HepG2 (cell line): ENCODE measurements at regions not wholly inside any gene's neighbourhood (a gene's known extent, or its start where the extent isn't known, plus 50 kb on each side); places are given as distances from the start of the nearest gene placed in this dataset.

Experiments used
- ATAC-seq: fragments of 200-7000 bp; cut with Tn5 transposase; 3 replicates; pipeline ENCODE4 v1.9.1; 2020; ENCODE audit warnings: mild to moderate bottlenecking, moderate library complexity
- BruUV-seq: library from RNA; stranded (reverse); fragments of 400-500 nt; replicated peaks from 2 replicates; lab custom pipeline; 2021; lab: Mats Ljungman, UMichigan
- CTCF ChIA-PET: fragments of 300-600 bp; formaldehyde crosslinking; extraction: SDS; loops from one replicate; lab custom pipeline; 2021; ENCODE audit warnings: low total read pairs, inconsistent platforms, low intra/inter-chr PET ratio; lab: Yijun Ruan, JAX
- POLR2A ChIA-PET: fragments of 350-600 bp; sonication (Branson Sonifier 250); formaldehyde crosslinking; loops from one replicate; lab custom pipeline; 2020; ENCODE audit warnings: antibody characterized with exemption, inconsistent platforms; lab: Yijun Ruan, JAX
- DNase-seq: peaks from one replicate; pipeline ENCODE4 v3.0.0-alpha.2; 2015; ENCODE audit warnings: low spot score
- FAIRE-seq: peaks from 3 replicates; lab custom pipeline; 2011; peaks lifted over from hg19 to GRCh38; lab: Jason Lieb, UNC
- H2AFZ ChIP-seq: one replicate; pipeline ENCODE4 v1.6.1; 2011; ENCODE audit warnings: low read length, inconsistent platforms
- H3K27ac ChIP-seq: fragments of 300-600 bp; 3 replicates; pipeline ENCODE4 v1.8.0; 2011; ENCODE audit warnings: mixed run types, mild to moderate bottlenecking, mixed read lengths, low read length, inconsistent platforms; ENCODE audit not compliant: insufficient read depth; ENCODE audit errors: extremely low read length
- H3K27me3 ChIP-seq, 2 experiments: fragments of 200-600 bp in 1 of 2; 2 replicates in 1 of 2; 3 replicates in 1 of 2; pipeline versions ENCODE4 v1.6.0 to v1.8.0; 2011; ENCODE audit warnings: low read length in 2 of 2, mild to moderate bottlenecking in 2 of 2, moderate library complexity in 2 of 2, inconsistent platforms in 1 of 2; ENCODE audit not compliant: insufficient read depth in 2 of 2, control insufficient read depth in 1 of 2
- H3K36me3 ChIP-seq, 2 experiments: fragments of 200-600 bp in 1 of 2; replicated peaks in 1 of 2; 2 replicates in 1 of 2; 3 replicates in 1 of 2; pipeline versions ENCODE4 v1.5.1 to v1.8.0; 2011; ENCODE audit warnings: low read length in 2 of 2, inconsistent platforms in 1 of 2; ENCODE audit not compliant: insufficient read depth in 2 of 2, control insufficient read depth in 1 of 2
- H3K4me1 ChIP-seq: 2 replicates; pipeline ENCODE4 v1.5.1; 2012; ENCODE audit warnings: low read length, inconsistent platforms; ENCODE audit not compliant: insufficient read depth
- H3K4me2 ChIP-seq: 2 replicates; pipeline ENCODE4 v1.6.0; 2011; ENCODE audit warnings: low read depth, low read length, inconsistent platforms
- H3K4me3 ChIP-seq, 3 experiments: fragments of 200-600 bp in 1 of 3; sonication (generic), shearing (Covaris generic) in 1 of 3; replicated peaks in 1 of 3; 2 replicates each; pipeline ENCODE4 v1.5.1; 2011 to 2016; ENCODE audit warnings: low read length in 3 of 3, inconsistent platforms in 2 of 3, low read depth in 2 of 3, mild to moderate bottlenecking in 2 of 3, control low read depth in 1 of 3, mixed read lengths in 1 of 3; ENCODE audit not compliant: insufficient read depth in 1 of 3
- H3K79me2 ChIP-seq: one replicate; pipeline ENCODE4 v1.6.1; 2011; ENCODE audit warnings: low read length, inconsistent platforms; ENCODE audit not compliant: insufficient read depth
- H3K9ac ChIP-seq: 2 replicates; pipeline ENCODE4 v1.6.0; 2011; ENCODE audit warnings: mild to moderate bottlenecking, low read depth, low read length, inconsistent platforms; ENCODE audit not compliant: insufficient read depth
- H3K9me3 ChIP-seq: 2 replicates; pipeline ENCODE4 v1.5.1; 2012; ENCODE audit warnings: mild to moderate bottlenecking, low read length
- H4K20me1 ChIP-seq: 2 replicates; pipeline ENCODE4 v1.6.0; 2011; ENCODE audit warnings: inconsistent platforms, mild to moderate bottlenecking, low read length, moderate library complexity; ENCODE audit not compliant: insufficient read depth
- BCL6 ChIP-seq: IDR thresholded peaks from 2 replicates; pipeline ENCODE4 v1.6.1; 2016; ENCODE audit warnings: missing genetic modification reagents, missing compliant biosample characterization
- BRD4 ChIP-seq: sonication (generic); formaldehyde crosslinking; IDR thresholded peaks from 2 replicates; pipeline ENCODE4 v1.4.0; 2020; ENCODE audit warnings: missing genetic modification reagents
- CREB1 ChIP-seq, 2 experiments: fragments of 450-650 bp in 1 of 2; IDR thresholded peaks; 2 replicates each; pipeline ENCODE4 v1.6.1; 2016 to 2017; ENCODE audit warnings: control low read depth in 1 of 2, mild to moderate bottlenecking in 1 of 2, missing compliant biosample characterization in 1 of 2, missing genetic modification characterization in 1 of 2
- FOXP1 ChIP-seq, 2 experiments: fragments of 450-650 bp in 1 of 2; IDR thresholded peaks; 2 replicates each; pipeline ENCODE4 v1.6.1; 2017 to 2018; ENCODE audit warnings: antibody characterized with exemption in 1 of 2
- NFRKB ChIP-seq: fragments of 450-650 bp; IDR thresholded peaks from 2 replicates; pipeline ENCODE4 v1.6.1; 2017
- NKX3-1 ChIP-seq: sonication (generic); formaldehyde crosslinking; IDR thresholded peaks from 2 replicates; pipeline ENCODE4 v1.5.0; 2020; ENCODE audit warnings: missing genetic modification reagents
- SOX6 ChIP-seq, 2 experiments: fragments of 450-650 bp in 1 of 2; sonication (generic) in 1 of 2; formaldehyde crosslinking in 1 of 2; IDR thresholded peaks; 2 replicates each; pipeline versions ENCODE4 v1.4.0 to v1.6.1; 2017 to 2020; ENCODE audit warnings: antibody characterized with exemption in 1 of 2, mild to moderate bottlenecking in 1 of 2, missing genetic modification reagents in 1 of 2
- U2AF1 ChIP-seq: fragments of 200-400 bp; formaldehyde crosslinking; optimal IDR thresholded peaks from 2 replicates; pipeline ENCODE3; 2017; ENCODE audit warnings: mild to moderate bottlenecking, low read depth, low read length
- ZBTB42 ChIP-seq: sonication (generic); formaldehyde crosslinking; IDR thresholded peaks from 2 replicates; pipeline ENCODE4 v1.5.0; 2020; ENCODE audit warnings: mild to moderate bottlenecking, missing genetic modification reagents
- ZFP90 ChIP-seq: sonication (generic); formaldehyde crosslinking; IDR thresholded peaks from 2 replicates; pipeline ENCODE4 v1.8.0; 2022; ENCODE audit warnings: missing genetic modification reagents, mild to moderate bottlenecking, inconsistent platforms, borderline replicate concordance
- ZMAT5 ChIP-seq: sonication (generic); formaldehyde crosslinking; IDR thresholded peaks from 2 replicates; pipeline ENCODE4 v1.5.0; 2020; ENCODE audit warnings: mild to moderate bottlenecking, low read depth, missing genetic modification reagents, borderline replicate concordance
- ZNF260 ChIP-seq: sonication (generic); formaldehyde crosslinking; IDR thresholded peaks from 2 replicates; pipeline ENCODE4 v1.4.0; 2020; ENCODE audit warnings: missing genetic modification reagents, low read depth, mild to moderate bottlenecking, borderline replicate concordance
- ZNF335 ChIP-seq: sonication (generic); formaldehyde crosslinking; IDR thresholded peaks from 2 replicates; pipeline ENCODE4 v1.4.0; 2020; ENCODE audit warnings: missing genetic modification reagents
- ZNF7 ChIP-seq: IDR thresholded peaks from 2 replicates; pipeline ENCODE4 v1.6.1; 2016; ENCODE audit warnings: missing biosample characterization, missing genetic modification reagents
- WGBS: methylation state at CpG from one replicate; pipeline ENCODE4 v1.1.6; 2017; ENCODE audit warnings: low lambda C conversion rate; 5-methylcytosine and 5-hydroxymethylcytosine counted together
- in situ Hi-C: cut with HindIII; loops from 2 replicates; pipeline ENCODE4 v1.10.0; 2017; ENCODE audit warnings: low pct_unique_long_range_greater_than_20kb; ENCODE audit not compliant: extremely low pct_ligation_motif_present
- intact Hi-C: fragments of 100-400 bp; cut with micrococcal nuclease; formaldehyde crosslinking; loops from one replicate; pipeline ENCODE4 v1.10.0; 2022; ENCODE audit not compliant: unreplicated experiment

- TF ChIP-seq ZMAT5 (no peak), BRD4 (CRISPR knock-in tag) (no peak)
- TF ChIP-seq, all 625 proteins: peak for 0
These were observed 238.3 kb upstream of the NFE2L3 start (continued) for GRCh38 chr7:25913598-25914224.

- peaks cover 0 to 12% of the 10 kb centered on the region in 2 experiments; a peak in 2 of 5 replicates for H3K27me3 ChIP-seq
- no peak overlapping the region for H3K4me3 ChIP-seq
- H4K20me1 ChIP-seq: no peaks in the 10 kb centered on the region
- H3K4me1 ChIP-seq: no peaks in the 10 kb centered on the region
- H3K36me3 ChIP-seq: no peaks in the 10 kb centered on the region
- no peak overlapping the region for H3K4me2 ChIP-seq
- no peak overlapping the region for H2AFZ ChIP-seq
- TF ChIP-seq ZFP90 (CRISPR knock-in tag): no peak
- TF ChIP-seq ZNF335: no peak
- no peak for TF ChIP-seq ZBTB42
- POLR2A ChIA-PET: no interaction called here
- BruUV-seq: no TSS peak
- in situ Hi-C loops: no loop called here
- H3K79me2 ChIP-seq: no peaks in the 10 kb centered on the region
- no peak for ATAC-seq
- no peak overlapping the region for H3K27ac ChIP-seq
- FAIRE-seq: no peak
- H3K9ac ChIP-seq: no peak overlapping the region
- no peaks in the 10 kb centered on the region for H3K9me3 ChIP-seq
- no peak for DNase-seq
- 42% methylated on average over 1 of the region's 1 CpG for WGBS
- CTCF ChIA-PET: no interaction called here
- intact Hi-C loops: no loop called here
These were observed 233.3 kb upstream of the NFE2L3 start for GRCh38 chr7:25918731-25919130.

GRCh38 chr7:25922296-25922695 lies 229.7 kb upstream of the NFE2L3 start:
- in situ Hi-C loops (no loop called here), intact Hi-C loops (no loop called here)
- no peaks in the 10 kb centered on the region for H3K27me3 ChIP-seq
- DNase-seq (no peak), ATAC-seq (no peak), FAIRE-seq (no peak)
- CTCF ChIA-PET: no interaction called here
- no peaks in the 10 kb centered on the region for H3K79me2 ChIP-seq
- no peak overlapping the region for H2AFZ ChIP-seq
- BruUV-seq: no TSS peak
- no peak overlapping the region for H3K4me2 ChIP-seq
- POLR2A ChIA-PET: no interaction called here
- H3K36me3 ChIP-seq: no peaks in the 10 kb centered on the region
- no peaks in the 10 kb centered on the region for H3K4me1 ChIP-seq
- no peak overlapping the region for H3K27ac ChIP-seq
- H3K4me3 ChIP-seq: no peak overlapping the region
- no peak for TF ChIP-seq U2AF1
- TF ChIP-seq NKX3-1: no peak
- no peak for TF ChIP-seq ZNF7
- no peak for TF ChIP-seq NFRKB
- no peak for TF ChIP-seq ZNF260 (CRISPR knock-in tag)
- TF ChIP-seq FOXP1 (IDR thresholded peaks at IDR 0.05): no peak
- TF ChIP-seq FOXP1 (CRISPR knock-in tag; IDR thresholded peaks at IDR 0.05): no peak
- TF ChIP-seq BCL6 (CRISPR knock-in tag): no peak
- no peak for TF ChIP-seq SOX6 (IDR thresholded peaks at IDR 0.05)
- no peak for TF ChIP-seq SOX6 (CRISPR knock-in tag; IDR thresholded peaks at IDR 0.05)
- no peak for TF ChIP-seq CREB1 (IDR thresholded peaks at IDR 0.05)
- TF ChIP-seq CREB1 (CRISPR knock-in tag; IDR thresholded peaks at IDR 0.05): no peak
- no peak overlapping the region for H3K9ac ChIP-seq
- WGBS: 0% methylated on average over 3 of the region's 3 CpGs
- H4K20me1 ChIP-seq: no peaks in the 10 kb centered on the region
- no peaks in the 10 kb centered on the region for H3K9me3 ChIP-seq
